ENCODE measurements at regions not wholly inside any gene's neighbourhood (a gene's known extent, or its start where the extent isn't known, plus 50 kb on each side); places are given as distances from the start of the nearest gene placed in this dataset.

DNA sequence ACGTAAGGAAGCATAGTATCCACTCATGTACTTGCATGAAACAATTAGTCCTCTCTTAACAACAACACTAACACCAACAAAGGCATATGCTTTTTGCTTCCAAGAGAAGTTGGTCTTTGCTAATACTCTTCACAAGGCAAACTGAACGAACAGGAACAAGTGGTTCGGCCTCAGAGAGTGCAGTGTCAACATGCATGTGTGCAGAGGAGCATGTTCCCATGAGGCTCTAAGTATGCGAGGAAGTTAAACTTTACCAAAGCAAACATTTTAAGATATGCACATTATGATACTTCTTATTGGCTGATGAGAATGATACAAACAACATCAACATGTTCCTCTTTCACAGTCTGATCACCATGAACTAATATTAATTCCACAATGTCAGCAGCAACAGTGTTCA lies 285.3 kb upstream of the IRX5 start:
- TF ChIP-seq, protein P1, sequence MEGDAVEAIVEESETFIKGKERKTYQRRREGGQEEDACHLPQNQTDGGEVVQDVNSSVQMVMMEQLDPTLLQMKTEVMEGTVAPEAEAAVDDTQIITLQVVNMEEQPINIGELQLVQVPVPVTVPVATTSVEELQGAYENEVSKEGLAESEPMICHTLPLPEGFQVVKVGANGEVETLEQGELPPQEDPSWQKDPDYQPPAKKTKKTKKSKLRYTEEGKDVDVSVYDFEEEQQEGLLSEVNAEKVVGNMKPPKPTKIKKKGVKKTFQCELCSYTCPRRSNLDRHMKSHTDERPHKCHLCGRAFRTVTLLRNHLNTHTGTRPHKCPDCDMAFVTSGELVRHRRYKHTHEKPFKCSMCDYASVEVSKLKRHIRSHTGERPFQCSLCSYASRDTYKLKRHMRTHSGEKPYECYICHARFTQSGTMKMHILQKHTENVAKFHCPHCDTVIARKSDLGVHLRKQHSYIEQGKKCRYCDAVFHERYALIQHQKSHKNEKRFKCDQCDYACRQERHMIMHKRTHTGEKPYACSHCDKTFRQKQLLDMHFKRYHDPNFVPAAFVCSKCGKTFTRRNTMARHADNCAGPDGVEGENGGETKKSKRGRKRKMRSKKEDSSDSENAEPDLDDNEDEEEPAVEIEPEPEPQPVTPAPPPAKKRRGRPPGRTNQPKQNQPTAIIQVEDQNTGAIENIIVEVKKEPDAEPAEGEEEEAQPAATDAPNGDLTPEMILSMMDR (conservative IDR thresholded peaks at IDR 0.05 in 1 of 2, IDR thresholded peaks at IDR 0.05 in 1 of 2; ENCODE audit: extremely low read depth in 1 of 2, insufficient read depth in 1 of 2, low read depth in 1 of 2, low read length in 2 of 2) = no peak
- TF ChIP-seq EZH2 (IDR thresholded peaks at IDR 0.05; ENCODE audit: borderline replicate concordance, low read length) = no peak
